Panc1 (cell line): ENCODE measurements at regions not wholly inside any gene's neighbourhood (a gene's known extent, or its start where the extent isn't known, plus 50 kb on each side); places are given as distances from the start of the nearest gene placed in this dataset.

Experiments used
- ATAC-seq: fragments of 200-7000 bp; cut with Tn5 transposase; 2 replicates; pipeline ENCODE4 v1.9.1; 2020; ENCODE audit warnings: mild to moderate bottlenecking, moderate library complexity
- BruUV-seq: library from RNA; stranded (reverse); fragments of 400-500 nt; replicated peaks from 2 replicates; lab custom pipeline; 2021; lab: Mats Ljungman, UMichigan
- CTCF ChIA-PET: fragments of 300-600 bp; sonication (Branson Sonifier 250); formaldehyde crosslinking; loops from one replicate; lab custom pipeline; 2022; ENCODE audit warnings: antibody characterized with exemption; lab: Charles Lee
- POLR2A ChIA-PET: fragments of 300-600 bp; sonication (Branson Sonifier 250); formaldehyde crosslinking; loops from one replicate; lab custom pipeline; 2022; ENCODE audit warnings: antibody characterized with exemption; lab: Charles Lee
- DNase-seq: peaks from one replicate; pipeline ENCODE4 v3.0.0-alpha.2; 2010; ENCODE audit warnings: low read depth, low spot score
- H3K27ac ChIP-seq: 2 replicates; pipeline ENCODE4 v1.5.1; 2011; ENCODE audit warnings: mild to moderate bottlenecking, low read length, inconsistent platforms
- H3K27me3 ChIP-seq: fragments of 200-500 bp; sonication (Bioruptor generic); 2 replicates; pipeline ENCODE4 v1.6.0; 2014; ENCODE audit warnings: low read length, inconsistent platforms; ENCODE audit not compliant: control insufficient read depth, insufficient read depth
- H3K36me3 ChIP-seq: fragments of 200-500 bp; sonication (Bioruptor generic); 2 replicates; pipeline ENCODE4 v1.5.1; 2014; ENCODE audit warnings: inconsistent platforms, mild to moderate bottlenecking, low read length, moderate library complexity; ENCODE audit not compliant: control insufficient read depth, insufficient read depth
- H3K4me1 ChIP-seq: 2 replicates; pipeline ENCODE4 v1.5.1; 2011; ENCODE audit warnings: inconsistent platforms, mild to moderate bottlenecking, low read length, moderate library complexity; ENCODE audit not compliant: control insufficient read depth, insufficient read depth
- H3K4me3 ChIP-seq, 2 experiments: 2 replicates each; pipeline ENCODE4 v1.5.1; 2011 to 2012; ENCODE audit warnings: low read depth in 2 of 2, low read length in 2 of 2, mild to moderate bottlenecking in 2 of 2, inconsistent platforms in 1 of 2, moderate library complexity in 1 of 2
- H3K9me3 ChIP-seq: fragments of 200-500 bp; sonication (Bioruptor generic); 2 replicates; pipeline ENCODE4 v1.5.1; 2014; ENCODE audit warnings: low read depth, mild to moderate bottlenecking, inconsistent platforms, low read length, moderate library complexity; ENCODE audit not compliant: control insufficient read depth, insufficient read depth
- POLR2AphosphoS5 ChIP-seq: IDR thresholded peaks from 2 replicates; pipeline ENCODE4 v1.6.1; 2012; ENCODE audit warnings: mild to moderate bottlenecking, low read depth, low read length, moderate library complexity
- SIN3A ChIP-seq: IDR thresholded peaks from 2 replicates; pipeline ENCODE4 v1.6.1; 2012; ENCODE audit warnings: low read depth, mild to moderate bottlenecking, low read length, moderate library complexity, borderline replicate concordance; ENCODE audit not compliant: insufficient read depth
- TCF7L2 ChIP-seq: IDR thresholded peaks from 2 replicates; pipeline ENCODE4 v1.6.1; 2011; ENCODE audit warnings: mild to moderate bottlenecking, low read depth, low read length, inconsistent platforms
- in situ Hi-C: cut with HindIII; loops from 2 replicates; pipeline ENCODE4 v1.10.0; 2016; ENCODE audit warnings: low sequenced_read_pairs, low pct_unique_long_range_greater_than_20kb
- intact Hi-C: fragments of 100-400 bp; cut with micrococcal nuclease; formaldehyde crosslinking; loops from one replicate; pipeline ENCODE4 v1.10.0; 2022; ENCODE audit not compliant: unreplicated experiment
- TF ChIP-seq, protein P1 (sequence below), 2 experiments: IDR thresholded peaks; 2 replicates each; pipeline ENCODE4 v1.6.1; 2011 to 2012; ENCODE audit warnings: low read depth in 2 of 2, control low read depth in 1 of 2, low read length in 1 of 2, mild to moderate bottlenecking in 1 of 2, moderate library complexity in 1 of 2; ENCODE audit not compliant: insufficient read depth in 1 of 2
- TF ChIP-seq, protein P2 (sequence below): fragments of 450-650 bp; IDR thresholded peaks from 2 replicates; pipeline ENCODE4 v1.5.1; 2017; ENCODE audit warnings: mild to moderate bottlenecking

DNA sequence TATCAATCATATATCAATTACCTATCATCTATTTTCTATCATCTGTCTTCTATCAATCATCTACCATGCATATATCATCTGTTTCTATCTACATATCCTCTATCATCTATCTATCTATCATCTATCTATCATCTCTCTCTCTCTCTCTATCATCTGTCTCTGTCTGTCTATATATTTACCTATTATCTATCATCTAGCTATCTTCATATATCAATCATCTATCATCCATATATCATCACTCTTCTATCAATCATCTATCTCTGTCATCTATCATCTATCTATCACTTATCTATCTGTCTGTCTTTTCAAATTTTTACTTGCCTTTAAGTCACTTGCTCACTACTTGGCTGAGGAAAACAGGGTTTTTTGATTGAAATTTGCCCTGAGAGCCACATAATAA is 592.3 kb downstream of the DCDC2C start:
- intact Hi-C loops = no loop called here
- TF ChIP-seq, protein P1, sequence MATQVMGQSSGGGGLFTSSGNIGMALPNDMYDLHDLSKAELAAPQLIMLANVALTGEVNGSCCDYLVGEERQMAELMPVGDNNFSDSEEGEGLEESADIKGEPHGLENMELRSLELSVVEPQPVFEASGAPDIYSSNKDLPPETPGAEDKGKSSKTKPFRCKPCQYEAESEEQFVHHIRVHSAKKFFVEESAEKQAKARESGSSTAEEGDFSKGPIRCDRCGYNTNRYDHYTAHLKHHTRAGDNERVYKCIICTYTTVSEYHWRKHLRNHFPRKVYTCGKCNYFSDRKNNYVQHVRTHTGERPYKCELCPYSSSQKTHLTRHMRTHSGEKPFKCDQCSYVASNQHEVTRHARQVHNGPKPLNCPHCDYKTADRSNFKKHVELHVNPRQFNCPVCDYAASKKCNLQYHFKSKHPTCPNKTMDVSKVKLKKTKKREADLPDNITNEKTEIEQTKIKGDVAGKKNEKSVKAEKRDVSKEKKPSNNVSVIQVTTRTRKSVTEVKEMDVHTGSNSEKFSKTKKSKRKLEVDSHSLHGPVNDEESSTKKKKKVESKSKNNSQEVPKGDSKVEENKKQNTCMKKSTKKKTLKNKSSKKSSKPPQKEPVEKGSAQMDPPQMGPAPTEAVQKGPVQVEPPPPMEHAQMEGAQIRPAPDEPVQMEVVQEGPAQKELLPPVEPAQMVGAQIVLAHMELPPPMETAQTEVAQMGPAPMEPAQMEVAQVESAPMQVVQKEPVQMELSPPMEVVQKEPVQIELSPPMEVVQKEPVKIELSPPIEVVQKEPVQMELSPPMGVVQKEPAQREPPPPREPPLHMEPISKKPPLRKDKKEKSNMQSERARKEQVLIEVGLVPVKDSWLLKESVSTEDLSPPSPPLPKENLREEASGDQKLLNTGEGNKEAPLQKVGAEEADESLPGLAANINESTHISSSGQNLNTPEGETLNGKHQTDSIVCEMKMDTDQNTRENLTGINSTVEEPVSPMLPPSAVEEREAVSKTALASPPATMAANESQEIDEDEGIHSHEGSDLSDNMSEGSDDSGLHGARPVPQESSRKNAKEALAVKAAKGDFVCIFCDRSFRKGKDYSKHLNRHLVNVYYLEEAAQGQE (IDR thresholded peaks at IDR 0.05; ENCODE audit: insufficient read depth in 1 of 2, low read depth in 2 of 2, low read length in 1 of 2) = no peak
- TF ChIP-seq TCF7L2 (no peak), POLR2AphosphoS5 (no peak), SIN3A (no peak)
- TF ChIP-seq, protein P2, sequence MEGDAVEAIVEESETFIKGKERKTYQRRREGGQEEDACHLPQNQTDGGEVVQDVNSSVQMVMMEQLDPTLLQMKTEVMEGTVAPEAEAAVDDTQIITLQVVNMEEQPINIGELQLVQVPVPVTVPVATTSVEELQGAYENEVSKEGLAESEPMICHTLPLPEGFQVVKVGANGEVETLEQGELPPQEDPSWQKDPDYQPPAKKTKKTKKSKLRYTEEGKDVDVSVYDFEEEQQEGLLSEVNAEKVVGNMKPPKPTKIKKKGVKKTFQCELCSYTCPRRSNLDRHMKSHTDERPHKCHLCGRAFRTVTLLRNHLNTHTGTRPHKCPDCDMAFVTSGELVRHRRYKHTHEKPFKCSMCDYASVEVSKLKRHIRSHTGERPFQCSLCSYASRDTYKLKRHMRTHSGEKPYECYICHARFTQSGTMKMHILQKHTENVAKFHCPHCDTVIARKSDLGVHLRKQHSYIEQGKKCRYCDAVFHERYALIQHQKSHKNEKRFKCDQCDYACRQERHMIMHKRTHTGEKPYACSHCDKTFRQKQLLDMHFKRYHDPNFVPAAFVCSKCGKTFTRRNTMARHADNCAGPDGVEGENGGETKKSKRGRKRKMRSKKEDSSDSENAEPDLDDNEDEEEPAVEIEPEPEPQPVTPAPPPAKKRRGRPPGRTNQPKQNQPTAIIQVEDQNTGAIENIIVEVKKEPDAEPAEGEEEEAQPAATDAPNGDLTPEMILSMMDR = no peak
- DNase-seq (no peak), ATAC-seq (no peak)
- CTCF ChIA-PET = no interaction called here
- Histone ChIP-seq H3K4me3 (no peak overlapping the region), H3K27me3 (no peaks in the 10 kb centered on the region), H3K27ac (no peak overlapping the region), H3K9me3 (no peaks in the 10 kb centered on the region), H3K4me1 (no peaks in the 10 kb centered on the region), H3K36me3 (no peaks in the 10 kb centered on the region)
- in situ Hi-C loops = no loop called here
- no TSS peak for BruUV-seq
- POLR2A ChIA-PET = no interaction called here

DNA sequence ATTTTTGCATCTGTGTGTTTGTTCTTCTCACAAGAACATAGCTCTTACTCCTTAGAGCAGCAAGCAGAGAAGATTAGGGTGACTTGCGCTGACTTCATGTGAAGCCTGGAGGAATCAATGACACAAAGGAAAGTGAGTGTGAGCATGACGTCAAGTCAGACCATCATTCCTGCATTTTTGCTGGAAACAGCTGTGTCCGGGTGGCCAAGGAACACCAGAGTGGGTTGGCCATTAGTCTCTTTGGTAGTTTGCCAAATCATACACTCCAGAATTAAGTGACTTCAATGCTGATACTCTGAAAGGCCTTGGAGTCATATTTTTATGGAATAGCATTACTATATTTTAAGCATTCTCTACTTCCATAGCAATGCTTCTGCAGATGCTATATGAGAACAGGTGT is 597.2 kb downstream of the DCDC2C start:
- no peaks in the 10 kb centered on the region for H3K9me3 ChIP-seq
- no peak for ATAC-seq
- H3K4me1 ChIP-seq = no peaks in the 10 kb centered on the region
- TF ChIP-seq SIN3A = no peak
- TF ChIP-seq, protein P1 (IDR thresholded peaks at IDR 0.05; ENCODE audit: insufficient read depth in 1 of 2, low read depth in 2 of 2, low read length in 1 of 2) = no peak
- TF ChIP-seq POLR2AphosphoS5 = no peak
- no peak for TF ChIP-seq TCF7L2
- TF ChIP-seq, protein P2 = no peak
- H3K36me3 ChIP-seq = no peaks in the 10 kb centered on the region
- DNase-seq = no peak
- H3K27me3 ChIP-seq = no peaks in the 10 kb centered on the region
- intact Hi-C loops (no loop called here), in situ Hi-C loops (no loop called here)
- CTCF ChIA-PET = no interaction called here
- POLR2A ChIA-PET = no interaction called here
- no TSS peak for BruUV-seq
- no peak overlapping the region for H3K4me3 ChIP-seq
- H3K27ac ChIP-seq = no peak overlapping the region
